LHCN-M2 (cell line): ENCODE measurements at regions not wholly inside any gene's neighbourhood (a gene's known extent, or its start where the extent isn't known, plus 50 kb on each side); places are given as distances from the start of the nearest gene placed in this dataset.
"Not testable (repeated sequence)": the region's sequence is repeated elsewhere in the genome, so short reads cannot be mapped to it uniquely, and the experiment has no call there.

ENCODE experiments used
- DNase-seq: peaks from one replicate; pipeline ENCODE4 v3.0.0-alpha.2; 2012; ENCODE audit warnings: low read depth

- no peak for DNase-seq
Observed at GRCh38 chr6:134564705-134565104, 246.8 kb upstream of the SGK1 start.

DNA sequence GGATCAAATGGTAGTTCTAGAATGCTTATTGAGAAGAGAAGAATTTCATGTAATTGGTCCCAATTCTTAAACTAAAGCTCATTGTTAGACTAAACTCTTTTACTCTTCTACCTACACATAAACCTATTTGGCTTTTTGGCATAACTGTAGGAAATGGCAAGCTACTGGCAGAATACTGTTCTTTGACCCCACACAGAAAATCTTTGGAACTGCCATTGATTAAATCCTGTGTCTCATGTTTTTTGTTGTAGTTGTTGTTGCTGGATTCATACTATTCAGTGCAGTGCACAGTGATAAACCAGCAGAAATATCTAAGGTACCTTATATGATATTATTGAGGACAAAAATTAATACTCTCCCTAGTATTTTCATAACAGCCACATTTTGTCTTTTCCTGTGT, 242.1 kb upstream of the SGK1 start:
- DNase-seq, result no peak

DNA sequence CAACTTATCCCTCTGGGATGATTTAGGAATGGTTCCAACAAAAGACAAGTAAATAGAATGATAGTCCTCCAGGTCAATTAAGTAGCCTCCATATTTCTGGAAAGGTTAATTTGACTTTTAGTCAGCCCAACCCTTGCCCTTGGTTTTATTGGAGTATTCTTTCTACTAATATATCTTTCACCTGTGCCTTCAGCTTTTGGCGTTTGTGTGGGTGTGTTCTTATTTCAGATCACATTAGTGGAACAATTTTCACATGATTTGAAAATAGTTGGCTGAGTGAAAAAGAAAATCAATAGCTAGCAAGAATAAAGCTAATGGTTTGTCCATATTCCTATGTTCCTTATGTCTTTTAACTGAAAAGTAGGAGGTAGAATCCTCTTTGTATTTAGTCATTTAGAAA, 239.6 kb upstream of the SGK1 start:
- no peak for DNase-seq

DNA sequence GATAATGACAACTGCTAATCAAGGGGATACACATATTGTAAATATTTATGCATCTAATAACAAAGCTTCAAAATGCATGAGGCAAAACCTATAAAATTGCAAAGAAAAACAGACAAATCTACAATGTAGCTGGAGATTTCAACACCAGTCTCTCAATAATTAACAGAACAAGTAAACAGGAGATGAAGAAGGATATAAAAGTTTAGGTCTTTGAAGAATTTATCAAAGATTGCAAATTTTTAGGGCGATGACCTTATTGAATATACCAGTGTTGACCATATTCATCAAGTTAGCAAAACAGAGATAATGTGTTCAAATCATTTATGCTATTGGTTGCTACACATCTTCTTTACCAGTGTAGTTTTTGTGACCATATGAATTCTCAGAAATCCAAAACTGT, 237.8 kb upstream of the SGK1 start:
- no peak for DNase-seq

DNA sequence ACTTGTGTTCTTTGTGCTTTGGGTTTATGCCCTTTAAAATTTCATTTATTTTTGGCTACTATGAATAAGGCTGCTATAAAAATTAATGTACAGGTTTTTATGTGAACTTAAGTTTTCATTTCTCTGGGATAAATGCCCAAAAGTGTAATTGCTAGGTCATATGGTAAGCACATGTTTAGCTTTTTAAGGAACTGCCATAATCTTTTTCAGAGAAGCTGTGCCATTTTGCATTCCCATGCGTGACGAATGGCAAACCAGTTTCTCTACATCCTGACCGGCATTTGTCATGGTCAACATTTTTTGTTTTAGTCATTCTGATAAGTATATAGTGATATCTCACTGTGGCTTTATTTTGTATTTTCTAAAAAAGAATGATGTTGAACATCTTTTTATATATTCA, 236.0 kb upstream of the SGK1 start:
- no peak for DNase-seq

DNA sequence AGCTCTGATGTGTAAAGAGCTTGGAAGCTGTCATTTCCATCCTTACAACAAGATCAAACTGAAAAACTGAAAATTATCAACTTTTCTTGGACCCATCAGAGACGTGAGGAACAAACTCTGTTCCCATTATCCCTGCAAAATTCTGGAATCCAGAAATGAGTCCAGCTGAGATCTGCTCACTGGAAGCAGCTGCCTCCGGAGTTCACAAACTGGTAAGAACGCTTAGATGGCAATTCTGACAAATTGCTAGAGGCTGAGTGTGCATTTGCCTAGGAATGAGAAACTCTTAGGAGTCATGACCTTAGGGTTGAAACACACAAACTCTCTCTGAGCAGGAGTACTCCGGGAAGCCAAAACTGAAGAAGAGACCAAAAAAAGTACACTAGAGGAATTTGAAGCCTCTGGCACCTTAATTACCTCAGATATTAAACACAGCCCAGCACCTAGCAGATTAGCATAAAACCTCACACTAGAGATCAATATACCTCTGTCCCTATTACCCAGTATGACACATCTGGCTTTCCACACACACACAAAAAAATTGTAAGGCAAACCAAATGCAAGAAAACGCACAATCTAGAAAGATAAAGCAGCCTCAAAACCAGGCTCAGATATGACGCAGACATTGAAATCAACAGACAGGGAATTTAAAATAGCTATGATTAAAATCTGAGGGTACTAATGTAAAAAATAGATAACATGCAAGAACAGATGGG, 233.5 kb upstream of the SGK1 start:
- peak; percentile 93 for DNase-seq

GRCh38 chr6:134550604-134551003, 232.7 kb upstream of the SGK1 start:
- DNase-seq, result peak; percentile 71

DNA sequence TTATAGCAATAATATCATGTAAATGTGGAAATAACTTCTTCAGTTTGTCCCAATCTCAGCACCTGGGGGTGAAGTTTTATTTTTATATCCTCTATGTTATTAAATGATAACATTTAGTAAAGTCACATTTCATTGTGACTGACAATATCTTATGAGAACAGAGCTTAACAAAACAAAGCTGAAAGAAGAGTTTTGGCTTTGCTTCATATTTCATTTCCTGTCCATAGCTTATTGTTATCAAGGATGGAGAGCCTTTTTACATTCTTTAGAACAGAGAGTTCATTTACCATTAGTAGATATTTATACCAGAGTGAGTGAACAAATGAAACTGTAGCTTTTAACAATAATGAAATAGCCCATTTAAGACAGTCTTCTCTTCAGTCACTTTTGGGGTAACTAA, 231.9 kb upstream of the SGK1 start:
- no peak for DNase-seq

- DNase-seq, result no peak
Observed at GRCh38 chr6:134546962-134547645, 229.2 kb upstream of the SGK1 start.

DNA sequence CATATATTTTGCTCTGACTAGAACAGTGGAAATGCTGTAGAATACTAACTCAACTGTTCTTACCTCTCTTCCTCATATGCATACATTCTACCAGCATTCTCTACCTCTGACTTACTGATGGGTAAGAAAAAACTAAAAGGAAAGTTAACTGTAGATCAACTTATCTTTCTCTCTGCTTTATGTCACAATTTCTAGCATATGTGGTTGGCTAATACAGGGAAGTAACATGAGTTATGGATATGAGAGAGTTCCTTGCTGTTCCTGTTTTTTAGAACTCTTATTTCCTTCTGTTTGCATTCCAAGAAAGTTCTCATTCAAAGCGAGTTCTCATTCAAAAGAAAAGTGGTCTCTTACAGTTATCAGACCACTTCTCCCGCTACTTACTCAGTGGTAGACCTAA, 226.8 kb upstream of the SGK1 start:
- DNase-seq, result no peak

- DNase-seq, result no peak
Observed at GRCh38 chr6:134543128-134543527, 225.2 kb upstream of the SGK1 start.

DNA sequence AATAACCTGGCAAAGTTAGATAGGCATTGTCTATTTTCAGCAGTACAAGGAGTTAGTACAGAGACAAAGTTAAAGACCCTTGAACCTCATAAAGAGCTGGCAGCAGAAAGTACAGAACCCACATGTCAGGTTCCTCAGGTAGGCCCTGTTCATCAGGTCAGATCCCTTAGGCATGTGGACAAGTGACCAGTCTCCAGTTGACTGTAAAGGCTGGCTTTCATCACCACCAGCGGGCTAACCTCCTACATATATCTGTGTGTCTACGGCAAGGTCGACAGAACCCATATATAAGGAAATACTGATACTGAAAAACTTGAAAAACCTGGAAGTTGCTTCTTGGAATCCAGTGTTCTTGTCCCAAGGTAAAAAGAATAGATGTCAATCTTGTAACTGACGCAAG, 223.1 kb upstream of the SGK1 start:
- no peak for DNase-seq

DNA sequence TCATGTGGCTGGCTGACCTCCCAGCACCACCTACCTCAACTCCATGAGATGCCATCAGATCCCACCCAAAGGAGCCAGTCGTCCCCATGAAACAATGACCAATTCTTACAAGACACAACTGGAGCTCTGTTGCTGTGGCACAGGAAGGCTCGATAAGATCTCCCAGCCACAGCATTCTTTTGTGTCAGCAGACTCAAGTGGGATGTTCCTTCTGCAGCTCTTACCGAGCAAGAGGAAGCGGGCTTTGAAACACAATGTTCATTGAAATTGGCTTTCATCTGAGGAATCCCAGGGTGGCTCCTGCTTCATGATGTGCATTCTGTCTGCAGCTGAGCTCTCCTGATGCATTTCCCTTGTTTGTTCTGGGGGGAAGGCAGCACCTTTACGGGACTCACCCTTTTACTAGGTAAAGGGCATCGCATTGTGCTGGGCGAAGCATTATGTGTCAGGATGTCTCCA, 222.0 kb upstream of the SGK1 start:
- no peak for DNase-seq

DNA sequence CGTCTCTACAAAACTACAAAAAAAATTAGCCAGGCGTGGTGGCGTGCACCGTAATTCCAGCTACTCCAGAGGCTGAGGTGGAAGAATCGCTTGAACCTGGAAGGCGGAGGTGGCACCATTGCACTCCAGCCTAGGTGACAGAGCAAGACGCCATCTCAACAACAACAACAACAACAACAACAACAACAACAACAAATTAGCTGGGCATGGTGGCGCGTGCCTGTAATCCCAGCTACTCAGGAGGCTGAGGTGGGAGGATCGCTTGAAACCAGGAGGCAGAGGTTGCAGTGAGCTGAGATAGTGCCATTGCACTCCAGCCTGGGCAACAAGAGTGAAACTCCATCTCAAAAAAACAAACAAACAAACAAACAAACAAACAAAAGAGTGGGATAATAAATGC, 219.9 kb upstream of the SGK1 start:
- DNase-seq, result not testable (repeated sequence)

DNA sequence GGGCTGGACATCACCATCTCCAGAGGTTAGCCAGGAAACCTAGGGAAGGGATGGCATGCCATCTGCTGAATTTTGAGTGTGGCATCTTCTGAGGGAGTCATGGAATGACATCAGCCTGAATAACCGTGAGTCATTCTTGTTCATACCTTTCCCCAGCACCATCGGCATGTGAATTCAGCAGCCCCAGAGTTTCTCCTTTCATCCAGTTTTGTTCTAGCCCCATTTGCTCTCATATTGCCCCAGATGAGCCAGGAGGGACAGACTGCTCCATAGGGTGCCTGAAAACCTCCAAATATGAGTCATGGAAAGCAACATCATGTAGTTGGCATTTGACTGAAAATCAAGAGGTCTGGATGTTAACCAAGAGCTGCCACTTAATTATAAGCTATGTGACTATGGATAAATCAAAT, 219.2 kb upstream of the SGK1 start:
- peak; percentile 99 for DNase-seq

DNA sequence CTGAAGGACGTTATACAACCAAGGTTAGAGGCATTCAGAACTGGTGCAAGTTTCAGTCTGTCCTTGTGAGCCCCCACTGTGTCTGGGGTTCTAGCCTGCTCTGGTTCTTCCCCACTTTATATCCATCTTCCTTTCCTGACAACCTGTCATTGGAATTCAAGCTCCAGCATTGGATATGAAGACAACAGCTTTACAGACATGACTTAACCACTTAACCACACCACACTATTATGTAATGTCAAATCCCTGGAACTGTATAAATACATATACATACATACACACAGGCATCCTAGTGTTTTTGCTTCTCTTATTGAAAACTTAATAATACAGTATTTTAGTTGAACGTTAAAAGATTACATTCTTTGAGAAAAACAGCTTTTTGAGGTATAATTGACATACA, 217.9 kb upstream of the SGK1 start:
- no peak for DNase-seq

GRCh38 chr6:134534708-134535149, 216.8 kb upstream of the SGK1 start:
- DNase-seq, result peak; percentile 58

GRCh38 chr6:134533991-134534390, 216.1 kb upstream of the SGK1 start:
- DNase-seq, result no peak

DNA sequence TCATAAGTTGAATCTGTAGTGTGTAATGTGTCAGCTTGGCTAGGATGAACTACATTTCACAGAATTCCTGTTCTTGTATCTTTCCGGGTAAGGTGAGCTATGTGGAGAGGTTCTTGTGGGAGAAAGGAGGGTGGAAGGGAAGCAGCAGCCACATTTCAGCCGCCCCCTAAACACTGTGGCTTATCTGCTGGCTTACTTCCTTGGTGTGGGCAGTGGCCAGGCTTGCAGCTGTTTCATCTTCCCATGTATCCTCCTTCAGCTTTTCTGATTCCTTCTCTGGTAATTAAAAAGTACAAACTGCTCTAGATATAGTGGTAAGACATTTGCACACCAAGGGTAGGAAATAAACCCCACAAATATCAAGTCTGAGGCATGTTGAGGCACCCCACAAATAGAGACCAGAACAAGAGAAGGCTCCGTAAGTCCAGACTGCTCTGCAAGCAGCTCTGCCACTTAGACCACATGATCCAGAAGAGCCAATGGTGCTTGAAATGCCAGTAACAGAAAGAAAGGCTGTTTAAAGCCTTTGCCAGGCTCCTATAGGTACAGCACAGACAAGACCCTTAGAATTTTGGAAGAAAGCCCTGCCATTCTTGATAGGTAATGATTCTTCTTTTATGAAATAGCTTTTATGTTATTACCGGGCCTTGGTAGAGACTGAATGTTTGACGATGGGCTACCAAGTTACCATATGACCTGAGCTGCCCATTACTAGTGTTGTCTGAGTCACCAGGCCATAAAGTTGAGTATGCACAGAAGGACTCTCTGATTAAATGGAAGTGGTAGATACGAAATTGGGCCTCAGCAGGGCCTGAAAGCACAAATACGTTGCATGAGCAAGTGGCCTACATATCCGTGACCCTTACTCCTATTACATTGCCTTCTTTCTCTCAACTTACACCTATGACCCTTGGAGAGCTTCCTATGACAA, 215.0 kb upstream of the SGK1 start:
- DNase-seq, result peak; percentile 63

GRCh38 chr6:134531611-134532010, 213.7 kb upstream of the SGK1 start:
- DNase-seq, result no peak

DNA sequence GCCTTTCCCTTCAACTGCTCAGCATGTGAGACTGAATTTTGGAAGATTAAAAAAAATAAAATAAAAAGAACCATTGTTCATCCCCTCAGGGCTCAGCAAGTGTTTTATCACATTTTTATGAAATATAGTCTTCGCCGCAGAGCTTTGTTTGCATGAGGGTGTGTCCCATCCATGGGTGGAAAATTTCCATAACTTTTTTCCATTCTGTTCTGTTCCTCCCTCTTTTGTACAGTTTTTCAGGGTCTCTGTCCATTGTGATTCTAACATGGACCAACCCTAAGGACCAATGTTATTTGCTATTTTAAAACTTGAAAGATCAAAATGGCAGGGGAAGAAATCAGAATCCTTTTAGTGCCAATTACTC, 213.3 kb upstream of the SGK1 start:
- DNase-seq, result no peak

DNA sequence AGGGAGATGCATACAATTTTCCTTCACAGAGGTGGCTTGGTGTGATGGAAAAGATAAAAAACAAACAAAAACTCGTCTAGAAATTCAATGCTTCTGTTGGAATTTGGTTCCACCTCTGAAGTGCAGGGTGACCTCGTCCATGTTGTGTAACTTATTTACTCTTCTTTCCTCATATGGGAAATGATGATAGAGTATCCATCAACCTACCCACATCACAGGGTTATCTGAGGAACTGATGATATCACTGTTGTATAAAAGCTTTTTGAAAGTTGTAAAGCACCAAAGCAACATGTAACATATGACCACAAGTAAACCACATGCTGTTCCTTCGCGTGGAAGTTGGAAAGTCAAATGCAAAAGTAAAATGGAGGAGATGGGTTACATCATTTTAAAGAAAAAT, 212.0 kb upstream of the SGK1 start:
- peak; percentile 44 for DNase-seq
